ENCODE measurements at regions not wholly inside any gene's neighbourhood (a gene's known extent, or its start where the extent isn't known, plus 50 kb on each side); places are given as distances from the start of the nearest gene placed in this dataset.

DNA sequence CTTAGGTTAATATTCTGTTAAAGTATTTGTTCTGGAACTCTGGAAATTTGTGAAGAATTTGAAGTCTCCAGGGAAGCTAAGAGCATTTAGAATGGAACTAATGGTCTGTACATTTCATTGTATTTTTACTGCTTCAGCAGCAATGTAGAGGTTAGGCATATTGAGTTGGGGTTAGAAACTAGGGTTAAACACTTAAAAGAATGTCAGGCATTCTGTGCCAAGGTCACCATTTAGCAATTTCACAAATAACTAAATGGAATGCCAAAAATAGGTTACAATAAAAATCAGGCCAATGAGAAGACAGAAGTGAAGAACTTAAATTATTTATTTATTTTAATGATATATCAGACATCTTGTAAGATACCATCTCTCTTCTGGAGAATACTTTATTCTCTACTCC lies 210.8 kb downstream of the C12orf50 start:
- no peaks in the 10 kb centered on the region for H3K4me1 ChIP-seq
- H3K9me3 Mint-ChIP-seq = peaks cover 2% of the 10 kb centered on the region
- no peak overlapping the region for H2AFZ ChIP-seq (replicated peaks)
- H3K27ac ChIP-seq = no peak overlapping the region
- no peak overlapping the region for H3K4me2 ChIP-seq
- H3K27me3 Mint-ChIP-seq (ENCODE audit: insufficient read depth, low read depth) = no peaks in the 10 kb centered on the region
- no peaks in the 10 kb centered on the region for H3F3A ChIP-seq (ENCODE audit: low read depth)
- TF ChIP-seq EZH2 (IDR thresholded peaks at IDR 0.05) = no peak
- no peaks in the 10 kb centered on the region for H3K9me3 ChIP-seq (ENCODE audit: low read depth)
- no peak overlapping the region for H3K27ac Mint-ChIP-seq
- no peak for DNase-seq (ENCODE audit: low spot score)
- peaks cover 11% of the 10 kb centered on the region for H3K4me1 Mint-ChIP-seq
- H3K9ac ChIP-seq = no peak overlapping the region
- no peaks in the 10 kb centered on the region for H3K36me3 ChIP-seq
- H3K4me3 ChIP-seq = no peak overlapping the region
- H3K79me2 ChIP-seq (ENCODE audit: low read depth) = no peaks in the 10 kb centered on the region
- no peaks in the 10 kb centered on the region for H3K27me3 ChIP-seq
- no peaks in the 10 kb centered on the region for H3K36me3 Mint-ChIP-seq
- no peak overlapping the region for H3K4me3 Mint-ChIP-seq
- no peaks in the 10 kb centered on the region for H4K20me1 ChIP-seq (ENCODE audit: low read depth)

DNA sequence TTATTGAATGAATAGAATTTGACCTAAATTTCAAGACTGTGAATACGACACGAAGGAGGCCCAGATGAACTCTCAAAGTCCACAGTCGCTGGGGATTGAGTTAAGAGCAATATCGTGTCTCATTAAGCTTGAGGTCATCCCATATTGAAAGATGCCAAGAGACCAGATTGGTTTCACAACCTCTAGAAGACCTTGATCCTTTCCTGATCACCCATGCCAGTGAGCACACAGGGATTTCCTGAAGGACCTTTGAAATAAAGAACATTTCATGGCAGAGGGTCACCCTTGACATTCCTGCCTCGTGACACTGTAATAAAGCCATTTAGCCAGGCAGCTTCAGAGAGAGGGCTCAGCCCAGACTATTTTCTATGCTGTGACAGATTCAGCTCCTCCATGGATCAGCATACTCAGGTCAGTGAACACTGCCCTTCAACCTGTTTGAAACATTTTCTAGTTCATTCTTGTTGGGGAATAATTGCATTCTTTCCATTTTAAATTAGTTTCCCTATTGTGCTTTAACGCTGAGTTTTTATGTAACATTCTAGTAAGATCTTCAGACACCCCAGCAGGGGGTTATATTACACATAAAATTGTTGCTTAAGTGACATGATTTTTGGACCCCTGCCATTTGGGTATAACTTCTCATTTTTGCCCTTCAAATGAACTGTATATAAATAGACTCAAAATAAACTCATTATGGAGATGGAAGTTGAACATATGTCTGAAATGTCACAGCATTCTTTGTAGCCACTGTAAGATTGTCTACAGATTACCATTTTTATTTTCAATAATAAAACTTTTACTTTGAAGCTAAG lies 213.2 kb downstream of the C12orf50 start:
- Histone ChIP-seq H3K36me3 (no peaks in the 10 kb centered on the region), H4K20me1 (ENCODE audit: low read depth) (no peaks in the 10 kb centered on the region), H3K9me3 (ENCODE audit: low read depth) (no peaks in the 10 kb centered on the region), H3K27ac (no peak overlapping the region), H3K4me3 (no peak overlapping the region), H3K4me1 (no peaks in the 10 kb centered on the region), H3K27me3 (no peaks in the 10 kb centered on the region), H3F3A (ENCODE audit: low read depth) (no peaks in the 10 kb centered on the region), H3K79me2 (ENCODE audit: low read depth) (no peaks in the 10 kb centered on the region), H2AFZ (replicated peaks) (no peak overlapping the region), H3K9ac (no peak overlapping the region), H3K4me2 (no peak overlapping the region)
- Mint-ChIP-seq H3K36me3 (no peaks in the 10 kb centered on the region), H3K9me3 (peaks cover 4% of the 10 kb centered on the region), H3K4me1 (peaks cover 10% of the 10 kb centered on the region), H3K27ac (no peak overlapping the region), H3K4me3 (no peak overlapping the region), H3K27me3 (ENCODE audit: insufficient read depth, low read depth) (no peaks in the 10 kb centered on the region)
- TF ChIP-seq, protein P1, sequence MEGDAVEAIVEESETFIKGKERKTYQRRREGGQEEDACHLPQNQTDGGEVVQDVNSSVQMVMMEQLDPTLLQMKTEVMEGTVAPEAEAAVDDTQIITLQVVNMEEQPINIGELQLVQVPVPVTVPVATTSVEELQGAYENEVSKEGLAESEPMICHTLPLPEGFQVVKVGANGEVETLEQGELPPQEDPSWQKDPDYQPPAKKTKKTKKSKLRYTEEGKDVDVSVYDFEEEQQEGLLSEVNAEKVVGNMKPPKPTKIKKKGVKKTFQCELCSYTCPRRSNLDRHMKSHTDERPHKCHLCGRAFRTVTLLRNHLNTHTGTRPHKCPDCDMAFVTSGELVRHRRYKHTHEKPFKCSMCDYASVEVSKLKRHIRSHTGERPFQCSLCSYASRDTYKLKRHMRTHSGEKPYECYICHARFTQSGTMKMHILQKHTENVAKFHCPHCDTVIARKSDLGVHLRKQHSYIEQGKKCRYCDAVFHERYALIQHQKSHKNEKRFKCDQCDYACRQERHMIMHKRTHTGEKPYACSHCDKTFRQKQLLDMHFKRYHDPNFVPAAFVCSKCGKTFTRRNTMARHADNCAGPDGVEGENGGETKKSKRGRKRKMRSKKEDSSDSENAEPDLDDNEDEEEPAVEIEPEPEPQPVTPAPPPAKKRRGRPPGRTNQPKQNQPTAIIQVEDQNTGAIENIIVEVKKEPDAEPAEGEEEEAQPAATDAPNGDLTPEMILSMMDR (IDR thresholded peaks at IDR 0.05) = no peak
- no peak for TF ChIP-seq EZH2 (IDR thresholded peaks at IDR 0.05)
- TF ChIP-seq EZH2phosphoT487 (IDR thresholded peaks at IDR 0.05) = no peak
- no peak for DNase-seq (ENCODE audit: low spot score)

DNA sequence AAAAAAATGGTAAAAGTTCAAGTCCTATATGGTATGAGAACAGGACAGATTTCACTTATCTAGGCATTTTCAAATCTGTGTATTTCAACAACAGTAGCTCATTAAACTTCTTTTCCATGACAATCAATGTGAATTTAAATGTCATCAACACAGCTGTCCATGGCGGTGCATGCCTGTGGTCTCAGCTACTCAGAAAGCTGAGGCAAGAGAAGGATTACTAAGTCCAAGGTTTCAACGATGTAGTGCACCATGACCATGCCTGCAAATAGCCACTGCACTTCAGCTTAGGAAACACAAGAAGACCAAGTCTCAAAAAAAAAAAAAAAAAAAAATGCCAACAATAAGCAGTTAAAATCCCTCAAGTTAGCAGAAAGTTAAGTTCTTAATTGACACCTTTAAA lies 214.6 kb downstream of the C12orf50 start:
- Histone ChIP-seq H3K36me3 (no peaks in the 10 kb centered on the region), H3K4me1 (no peaks in the 10 kb centered on the region), H3K4me2 (no peak overlapping the region), H3F3A (ENCODE audit: low read depth) (no peaks in the 10 kb centered on the region), H4K20me1 (ENCODE audit: low read depth) (no peaks in the 10 kb centered on the region), H3K27me3 (no peaks in the 10 kb centered on the region), H2AFZ (replicated peaks) (no peak overlapping the region), H3K9me3 (ENCODE audit: low read depth) (no peaks in the 10 kb centered on the region), H3K79me2 (ENCODE audit: low read depth) (no peaks in the 10 kb centered on the region), H3K9ac (no peak overlapping the region), H3K4me3 (no peak overlapping the region), H3K27ac (no peak overlapping the region)
- H3K4me3 Mint-ChIP-seq = no peak overlapping the region
- H3K9me3 Mint-ChIP-seq = peaks cover 4% of the 10 kb centered on the region
- no peak overlapping the region for H3K27ac Mint-ChIP-seq
- TF ChIP-seq, protein P1 (IDR thresholded peaks at IDR 0.05) = no peak
- TF ChIP-seq EZH2phosphoT487 (IDR thresholded peaks at IDR 0.05) (no peak), EZH2 (IDR thresholded peaks at IDR 0.05) (no peak)
- H3K36me3 Mint-ChIP-seq = no peaks in the 10 kb centered on the region
- H3K27me3 Mint-ChIP-seq (ENCODE audit: insufficient read depth, low read depth) = no peaks in the 10 kb centered on the region
- no peak for DNase-seq (ENCODE audit: low spot score)
- peaks cover 12% of the 10 kb centered on the region for H3K4me1 Mint-ChIP-seq
